ENCODE measurements at regions not wholly inside any gene's neighbourhood (a gene's known extent, or its start where the extent isn't known, plus 50 kb on each side); places are given as distances from the start of the nearest gene placed in this dataset.
A peak's percentile ranks its signal among the peaks of the same experiment; 100 is the strongest.
"Not testable (repeated sequence)": the region's sequence is repeated elsewhere in the genome, so short reads cannot be mapped to it uniquely, and the experiment has no call there.

GRCh38 chr10:38362514-38362913, 268.4 kb downstream of the ZNF37A start:
- DNase-seq (ENCODE audit: low read depth in 2 of 2), result not testable (repeated sequence)

- DNase-seq (ENCODE audit: low read depth in 2 of 2), result not testable (repeated sequence)
Observed at GRCh38 chr10:38364073-38364472, 269.9 kb downstream of the ZNF37A start.

- not testable (repeated sequence) for DNase-seq (ENCODE audit: low read depth in 2 of 2)
Observed at GRCh38 chr10:38365917-38366316, 271.8 kb downstream of the ZNF37A start.

GRCh38 chr10:38383800-38384199, 289.7 kb downstream of the ZNF37A start:
- not testable (repeated sequence) for DNase-seq (ENCODE audit: low read depth in 2 of 2)

- DNase-seq (ENCODE audit: low read depth in 2 of 2), result not testable (repeated sequence)
Observed at GRCh38 chr10:38386869-38387268, 292.7 kb downstream of the ZNF37A start.

GRCh38 chr10:38390725-38391124, 296.6 kb downstream of the ZNF37A start:
- DNase-seq (ENCODE audit: low read depth in 2 of 2), result not testable (repeated sequence)

GRCh38 chr10:38395465-38395864, 301.3 kb downstream of the ZNF37A start:
- not testable (repeated sequence) for DNase-seq (ENCODE audit: low read depth in 2 of 2)

GRCh38 chr10:38396178-38396954, 302.2 kb downstream of the ZNF37A start:
- not testable (repeated sequence) for DNase-seq (ENCODE audit: low read depth in 2 of 2)

GRCh38 chr10:38401565-38401964, 307.4 kb downstream of the ZNF37A start:
- not testable (repeated sequence) for DNase-seq (ENCODE audit: low read depth in 2 of 2)

- peak; percentile 77 to 89 for DNase-seq (ENCODE audit: low read depth in 2 of 2)
Observed at GRCh38 chr10:38402442-38403346, 308.6 kb downstream of the ZNF37A start.

GRCh38 chr10:38403347-38404117, 309.4 kb downstream of the ZNF37A start:
- not testable (repeated sequence) for DNase-seq (ENCODE audit: low read depth in 2 of 2)

- not testable (repeated sequence) for DNase-seq (ENCODE audit: low read depth in 2 of 2)
Observed at GRCh38 chr10:38423634-38424033, 329.5 kb downstream of the ZNF37A start.

- DNase-seq (ENCODE audit: low read depth in 2 of 2), result not testable (repeated sequence)
Observed at GRCh38 chr10:38430242-38430641, 336.1 kb downstream of the ZNF37A start.

- not testable (repeated sequence) for DNase-seq (ENCODE audit: low read depth in 2 of 2)
Observed at GRCh38 chr10:38437359-38437758, 343.2 kb downstream of the ZNF37A start.

GRCh38 chr10:38448614-38449355, 354.6 kb downstream of the ZNF37A start:
- not testable (repeated sequence) for DNase-seq (ENCODE audit: low read depth in 2 of 2)

GRCh38 chr10:38449618-38450017, 355.5 kb downstream of the ZNF37A start:
- not testable (repeated sequence) for DNase-seq (ENCODE audit: low read depth in 2 of 2)

GRCh38 chr10:38450372-38451057, 356.4 kb downstream of the ZNF37A start:
- not testable (repeated sequence) for DNase-seq (ENCODE audit: low read depth in 2 of 2)

GRCh38 chr10:38451306-38451967, 357.3 kb downstream of the ZNF37A start:
- not testable (repeated sequence) for DNase-seq (ENCODE audit: low read depth in 2 of 2)

Measured in stimulated activated CD4-positive, alpha-beta T cell treated with anti-CD3 and anti-CD28 coated beads, Interleukin-4, amount 100 ng/mL, for 48 hours (primary cell).